ENCODE measurements at regions not wholly inside any gene's neighbourhood (a gene's known extent, or its start where the extent isn't known, plus 50 kb on each side); places are given as distances from the start of the nearest gene placed in this dataset.

- H3K4me3 Mint-ChIP-seq: no peak overlapping the region
Observed at GRCh38 chr5:158593925-158594324, 505.8 kb downstream of the EBF1 start.

GRCh38 chr5:158591301-158591863 lies 508.3 kb downstream of the EBF1 start:
- ATAC-seq (peak; percentile 92), DNase-seq (ENCODE audit: low spot score) (peak; percentile 45)
- Mint-ChIP-seq H3K4me1 (peaks cover 23% of the 10 kb centered on the region), H3K9me3 (peaks cover 8% of the 10 kb centered on the region), H3K27ac (peak overlapping the region; percentile 18; the same call in 1 of the 2 replicates), H3K36me3 (no peaks in the 10 kb centered on the region), H3K27me3 (ENCODE audit: low read depth) (no peaks in the 10 kb centered on the region), H3K4me3 (no peak overlapping the region)
- CTCF ChIA-PET: no interaction called here
- TF ChIP-seq TCF7 (CRISPR knock-in tag; IDR thresholded peaks at IDR 0.05; ENCODE audit: low read depth) (no peak), ATF3 (CRISPR knock-in tag; conservative IDR thresholded peaks at IDR 0.05) (peak; percentile 61; the same call in 1 of the 2 replicates)
- POLR2A ChIA-PET: no interaction called here

More at GRCh38 chr5:158593925-158594324, 505.8 kb downstream of the EBF1 start:
- Mint-ChIP-seq H3K27me3 (ENCODE audit: low read depth) (no peaks in the 10 kb centered on the region), H3K9me3 (peaks cover 13% of the 10 kb centered on the region; the same call in 1 of the 2 replicates), H3K27ac (no peak overlapping the region), H3K36me3 (no peaks in the 10 kb centered on the region), H3K4me1 (peaks cover 23% of the 10 kb centered on the region)
- no peak for ATAC-seq
- TF ChIP-seq RELA (CRISPR knock-in tag; IDR thresholded peaks at IDR 0.05; ENCODE audit: borderline replicate concordance) (no peak), ZNF263 (CRISPR knock-in tag; IDR thresholded peaks at IDR 0.05; ENCODE audit: low read depth) (no peak), IRF1 (CRISPR knock-in tag; IDR thresholded peaks at IDR 0.05) (no peak), ATF6 (CRISPR knock-in tag; IDR thresholded peaks at IDR 0.05) (no peak), ZNF396 (CRISPR knock-in tag; IDR thresholded peaks at IDR 0.05; ENCODE audit: borderline replicate concordance) (no peak), GTF2I (CRISPR knock-in tag; conservative IDR thresholded peaks at IDR 0.05) (no peak), FOXJ3 (CRISPR knock-in tag; IDR thresholded peaks at IDR 0.05; ENCODE audit: borderline replicate concordance) (no peak), E2F1 (CRISPR knock-in tag; IDR thresholded peaks at IDR 0.05) (no peak), NR3C1 (CRISPR knock-in tag; conservative IDR thresholded peaks at IDR 0.05; ENCODE audit: low read depth) (no peak), IRF2 (CRISPR knock-in tag; IDR thresholded peaks at IDR 0.05; ENCODE audit: borderline replicate concordance, low read depth) (no peak)
- POLR2A ChIA-PET: no interaction called here
- CTCF ChIA-PET: no interaction called here
- DNase-seq (ENCODE audit: low spot score): no peak

- no peak for DNase-seq (ENCODE audit: low spot score)
- H3K4me1 Mint-ChIP-seq: peaks cover 23% of the 10 kb centered on the region
- peaks cover 11% of the 10 kb centered on the region for H3K9me3 Mint-ChIP-seq
- TF ChIP-seq ZNF512 (CRISPR knock-in tag; IDR thresholded peaks at IDR 0.05; ENCODE audit: borderline replicate concordance) (no peak), FOXJ3 (CRISPR knock-in tag; IDR thresholded peaks at IDR 0.05; ENCODE audit: borderline replicate concordance) (no peak), ZNF317 (CRISPR knock-in tag; IDR thresholded peaks at IDR 0.05; ENCODE audit: borderline replicate concordance, low read depth) (no peak), PREB (CRISPR knock-in tag; IDR thresholded peaks at IDR 0.05; ENCODE audit: borderline replicate concordance) (no peak), ZSCAN18 (CRISPR knock-in tag; IDR thresholded peaks at IDR 0.05) (no peak), ZNF423 (CRISPR knock-in tag; IDR thresholded peaks at IDR 0.05) (no peak), CREB1 (CRISPR knock-in tag; IDR thresholded peaks at IDR 0.05) (no peak), ZNF121 (CRISPR knock-in tag; IDR thresholded peaks at IDR 0.05) (no peak), ZNF232 (CRISPR knock-in tag; IDR thresholded peaks at IDR 0.05) (no peak), SMAD3 (CRISPR knock-in tag; IDR thresholded peaks at IDR 0.05; ENCODE audit: borderline replicate concordance) (no peak)
- no peak overlapping the region for H3K4me3 Mint-ChIP-seq
- no peaks in the 10 kb centered on the region for H3K36me3 Mint-ChIP-seq
- no peak overlapping the region for H3K27ac Mint-ChIP-seq
- no peaks in the 10 kb centered on the region for H3K27me3 Mint-ChIP-seq (ENCODE audit: low read depth)
- POLR2A ChIA-PET: no interaction called here
- CTCF ChIA-PET: no interaction called here
- ATAC-seq: peak; percentile 57
Observed at GRCh38 chr5:158590746-158591300, 508.9 kb downstream of the EBF1 start.

Data from WTC11 (cell line).